HFFc6 (cell line): ENCODE measurements at regions not wholly inside any gene's neighbourhood (a gene's known extent, or its start where the extent isn't known, plus 50 kb on each side); places are given as distances from the start of the nearest gene placed in this dataset.
"Not testable (repeated sequence)": the region's sequence is repeated elsewhere in the genome, so short reads cannot be mapped to it uniquely, and the experiment has no call there.

ENCODE experiments used
- DNase-seq: peaks from one replicate; pipeline ENCODE4 v3.0.0-alpha.2; 2018
- H3K27ac Mint-ChIP-seq: 2 replicates; pipeline ENCODE4 v1.8.0; 2020; ENCODE audit warnings: mild to moderate bottlenecking, mixed read lengths
- H3K27me3 Mint-ChIP-seq: 2 replicates; pipeline ENCODE4 v1.8.0; 2021; ENCODE audit warnings: mild to moderate bottlenecking, moderate library complexity, mixed read lengths; ENCODE audit not compliant: insufficient read depth
- H3K36me3 Mint-ChIP-seq: 2 replicates; pipeline ENCODE4 v1.8.0; 2021; ENCODE audit warnings: low read depth, mixed read lengths
- H3K4me1 Mint-ChIP-seq: 2 replicates; pipeline ENCODE4 v1.8.0; 2020; ENCODE audit warnings: low read depth, mixed read lengths
- H3K4me3 Mint-ChIP-seq: 2 replicates; pipeline ENCODE4 v1.8.0; 2020; ENCODE audit warnings: mild to moderate bottlenecking, moderate library complexity, mixed read lengths
- H3K9me3 Mint-ChIP-seq: 2 replicates; pipeline ENCODE4 v1.8.0; 2020; ENCODE audit warnings: mild to moderate bottlenecking, mixed read lengths
- CTCF ChIP-seq: fragments of 200-600 bp; sonication (generic); IDR thresholded peaks from 2 replicates; pipeline ENCODE4 v1.5.0; 2021; ENCODE audit warnings: antibody characterized with exemption, mild to moderate bottlenecking

GRCh38 chr10:61588770-61589211 is 73.9 kb upstream of the CABCOCO1 start:
- no peaks in the 10 kb centered on the region for H3K9me3 Mint-ChIP-seq
- TF ChIP-seq CTCF: no peak
- no peak overlapping the region for H3K4me3 Mint-ChIP-seq
- no peak for DNase-seq
- no peaks in the 10 kb centered on the region for H3K36me3 Mint-ChIP-seq
- H3K27me3 Mint-ChIP-seq: peaks cover 5% of the 10 kb centered on the region
- H3K27ac Mint-ChIP-seq: no peak overlapping the region
- peaks cover 15% of the 10 kb centered on the region for H3K4me1 Mint-ChIP-seq

GRCh38 chr10:61586829-61587228 is 75.9 kb upstream of the CABCOCO1 start:
- H3K4me1 Mint-ChIP-seq: peaks cover 15% of the 10 kb centered on the region
- DNase-seq: no peak
- H3K36me3 Mint-ChIP-seq: no peaks in the 10 kb centered on the region
- peaks cover 5% of the 10 kb centered on the region for H3K27me3 Mint-ChIP-seq
- no peak for TF ChIP-seq CTCF
- H3K27ac Mint-ChIP-seq: no peak overlapping the region
- H3K4me3 Mint-ChIP-seq: no peak overlapping the region
- H3K9me3 Mint-ChIP-seq: no peaks in the 10 kb centered on the region

GRCh38 chr10:61580608-61581007 is 82.1 kb upstream of the CABCOCO1 start:
- H3K27me3 Mint-ChIP-seq: peaks cover 3% of the 10 kb centered on the region
- no peak overlapping the region for H3K27ac Mint-ChIP-seq

GRCh38 chr10:61570204-61570603 is 92.5 kb upstream of the CABCOCO1 start:
- peaks cover 11% of the 10 kb centered on the region for H3K9me3 Mint-ChIP-seq

More at GRCh38 chr10:61580608-61581007, 82.1 kb upstream of the CABCOCO1 start:
- no peak for TF ChIP-seq CTCF
- H3K4me3 Mint-ChIP-seq: no peak overlapping the region
- no peak for DNase-seq
- no peaks in the 10 kb centered on the region for H3K4me1 Mint-ChIP-seq
- H3K9me3 Mint-ChIP-seq: no peaks in the 10 kb centered on the region
- no peaks in the 10 kb centered on the region for H3K36me3 Mint-ChIP-seq

GRCh38 chr10:61567729-61568128 is 95.0 kb upstream of the CABCOCO1 start:
- no peak for DNase-seq
- no peak for TF ChIP-seq CTCF
- Mint-ChIP-seq H3K9me3 (peaks cover 11% of the 10 kb centered on the region), H3K4me3 (no peak overlapping the region), H3K27ac (no peak overlapping the region), H3K27me3 (no peaks in the 10 kb centered on the region), H3K4me1 (no peaks in the 10 kb centered on the region), H3K36me3 (0 out of 2 replicates have a peak, but pooled peaks cover 4% of the 10 kb centered on the region)

More at GRCh38 chr10:61570204-61570603, 92.5 kb upstream of the CABCOCO1 start:
- not testable (repeated sequence) for H3K27me3 Mint-ChIP-seq, H3K4me1 Mint-ChIP-seq, H3K4me3 Mint-ChIP-seq, H3K27ac Mint-ChIP-seq, DNase-seq, H3K36me3 Mint-ChIP-seq

- DNase-seq: no peak
- peaks cover 11% of the 10 kb centered on the region for H3K9me3 Mint-ChIP-seq
- no peak for TF ChIP-seq CTCF
- no peaks in the 10 kb centered on the region for H3K27me3 Mint-ChIP-seq
- H3K4me3 Mint-ChIP-seq: no peak overlapping the region
- H3K27ac Mint-ChIP-seq: no peak overlapping the region
- H3K36me3 Mint-ChIP-seq: 0 out of 2 replicates have a peak, but pooled peaks cover 4% of the 10 kb centered on the region
- H3K4me1 Mint-ChIP-seq: no peaks in the 10 kb centered on the region
Observed at GRCh38 chr10:61565819-61566560, 96.7 kb upstream of the CABCOCO1 start.
